ENCODE measurements at regions not wholly inside any gene's neighbourhood (a gene's known extent, or its start where the extent isn't known, plus 50 kb on each side); places are given as distances from the start of the nearest gene placed in this dataset.

DNA sequence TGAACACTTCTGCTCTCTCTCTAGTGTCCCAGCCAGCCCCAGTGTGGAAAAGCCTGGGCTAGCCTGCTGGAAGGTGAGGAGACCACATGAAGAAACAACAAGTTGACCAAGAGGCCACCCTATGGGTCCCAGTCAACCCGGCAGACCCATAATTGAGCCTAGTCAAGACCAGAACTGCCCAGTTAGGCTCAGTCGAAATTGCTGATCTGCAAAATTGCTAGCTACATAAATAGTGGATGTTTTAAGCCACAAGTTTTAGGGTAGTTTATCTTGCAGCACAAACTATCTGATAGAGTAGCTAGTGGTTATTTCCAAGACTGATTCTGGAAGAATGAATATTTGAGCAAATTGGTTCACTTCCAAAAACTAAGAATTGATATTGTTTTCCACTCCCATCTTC is 82.3 kb upstream of the CCDC112 start:
- H3K9me3 ChIP-seq, result no peaks in the 10 kb centered on the region
- ATAC-seq (ENCODE audit: insufficient number of reproducible peaks, low FRiP score, low read depth) (no peak), DNase-seq (ENCODE audit: low spot score) (no peak)
- no peaks in the 10 kb centered on the region for H3K27me3 ChIP-seq (replicated peaks; ENCODE audit: insufficient read depth)
- H3K27ac ChIP-seq, result no peak overlapping the region
- no peaks in the 10 kb centered on the region for H3K36me3 ChIP-seq
- H3K4me3 ChIP-seq, result no peak overlapping the region
- TF ChIP-seq, protein P1, sequence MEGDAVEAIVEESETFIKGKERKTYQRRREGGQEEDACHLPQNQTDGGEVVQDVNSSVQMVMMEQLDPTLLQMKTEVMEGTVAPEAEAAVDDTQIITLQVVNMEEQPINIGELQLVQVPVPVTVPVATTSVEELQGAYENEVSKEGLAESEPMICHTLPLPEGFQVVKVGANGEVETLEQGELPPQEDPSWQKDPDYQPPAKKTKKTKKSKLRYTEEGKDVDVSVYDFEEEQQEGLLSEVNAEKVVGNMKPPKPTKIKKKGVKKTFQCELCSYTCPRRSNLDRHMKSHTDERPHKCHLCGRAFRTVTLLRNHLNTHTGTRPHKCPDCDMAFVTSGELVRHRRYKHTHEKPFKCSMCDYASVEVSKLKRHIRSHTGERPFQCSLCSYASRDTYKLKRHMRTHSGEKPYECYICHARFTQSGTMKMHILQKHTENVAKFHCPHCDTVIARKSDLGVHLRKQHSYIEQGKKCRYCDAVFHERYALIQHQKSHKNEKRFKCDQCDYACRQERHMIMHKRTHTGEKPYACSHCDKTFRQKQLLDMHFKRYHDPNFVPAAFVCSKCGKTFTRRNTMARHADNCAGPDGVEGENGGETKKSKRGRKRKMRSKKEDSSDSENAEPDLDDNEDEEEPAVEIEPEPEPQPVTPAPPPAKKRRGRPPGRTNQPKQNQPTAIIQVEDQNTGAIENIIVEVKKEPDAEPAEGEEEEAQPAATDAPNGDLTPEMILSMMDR (IDR thresholded peaks at IDR 0.05), result no peak
- H3K4me1 ChIP-seq (ENCODE audit: control insufficient read depth in 1 of 2, low read depth in 2 of 2), result no peaks in the 10 kb centered on the region

DNA sequence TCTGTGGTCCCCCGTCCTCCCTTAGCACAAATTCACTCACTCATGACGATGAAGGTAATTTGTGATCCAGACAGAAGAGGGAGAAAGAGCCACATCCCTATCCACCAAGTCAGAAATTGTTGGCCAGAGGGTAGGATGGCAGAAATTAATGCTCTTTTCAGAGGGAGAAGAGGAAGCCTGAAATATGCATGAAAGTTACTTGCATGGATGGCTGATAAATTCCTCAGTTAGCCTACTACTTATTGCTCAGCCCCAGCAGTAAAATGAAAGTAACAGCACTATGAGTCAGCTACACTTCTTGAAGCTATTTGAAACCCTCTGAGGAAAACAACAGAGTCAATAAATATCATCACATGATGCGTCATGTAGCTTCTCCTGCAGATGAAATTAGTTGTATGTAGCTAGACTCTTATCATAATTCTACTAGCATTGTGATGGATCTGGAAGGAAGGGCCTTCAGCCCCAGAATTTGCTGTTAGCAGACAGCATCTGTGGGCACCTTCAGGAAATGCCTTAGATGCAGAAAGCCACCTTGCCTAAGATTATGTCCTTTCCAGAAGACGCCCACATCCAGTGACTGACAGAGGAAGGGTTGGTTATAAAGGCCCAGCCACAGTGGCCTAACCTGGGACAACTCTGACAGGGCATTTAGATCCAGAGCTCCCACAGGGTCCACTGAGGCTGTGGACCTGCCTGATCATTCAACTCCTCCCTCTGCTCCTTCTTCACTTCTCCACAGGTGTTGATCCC is 81.2 kb upstream of the CCDC112 start:
- H3K4me1 ChIP-seq (ENCODE audit: control insufficient read depth in 1 of 2, low read depth in 2 of 2), result no peaks in the 10 kb centered on the region
- no peak overlapping the region for H3K4me3 ChIP-seq
- TF ChIP-seq, protein P1 (IDR thresholded peaks at IDR 0.05), result no peak
- H3K9me3 ChIP-seq, result no peaks in the 10 kb centered on the region
- DNase-seq (ENCODE audit: low spot score) (no peak), ATAC-seq (ENCODE audit: insufficient number of reproducible peaks, low FRiP score, low read depth) (no peak)
- no peaks in the 10 kb centered on the region for H3K36me3 ChIP-seq
- H3K27me3 ChIP-seq (replicated peaks; ENCODE audit: insufficient read depth), result no peaks in the 10 kb centered on the region
- H3K27ac ChIP-seq, result no peak overlapping the region

DNA sequence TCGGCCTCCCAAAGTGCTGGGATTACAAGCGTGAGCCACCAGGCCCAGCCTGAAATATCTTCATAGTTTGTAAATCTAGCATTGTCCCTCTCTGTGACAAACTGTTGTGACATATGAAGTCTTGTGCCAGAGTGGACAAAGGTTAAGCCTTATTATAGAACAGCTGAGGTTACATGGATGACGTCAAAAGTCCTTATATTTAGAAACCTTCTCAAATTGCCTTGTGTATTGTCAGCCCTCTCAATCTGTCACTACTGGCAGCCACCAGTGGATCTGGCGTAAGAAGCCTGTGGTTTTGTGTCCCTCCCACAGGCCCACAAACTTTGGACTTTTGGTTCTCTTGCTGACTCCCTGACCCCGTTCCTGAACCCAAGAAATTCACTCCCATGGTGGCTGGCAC is 79.4 kb upstream of the CCDC112 start:
- H3K9me3 ChIP-seq, result no peaks in the 10 kb centered on the region
- H3K4me3 ChIP-seq, result no peak overlapping the region
- H3K36me3 ChIP-seq, result no peaks in the 10 kb centered on the region
- ATAC-seq (ENCODE audit: insufficient number of reproducible peaks, low FRiP score, low read depth), result no peak
- TF ChIP-seq, protein P1 (IDR thresholded peaks at IDR 0.05), result no peak
- no peaks in the 10 kb centered on the region for H3K4me1 ChIP-seq (ENCODE audit: control insufficient read depth in 1 of 2, low read depth in 2 of 2)
- H3K27me3 ChIP-seq (replicated peaks; ENCODE audit: insufficient read depth), result no peaks in the 10 kb centered on the region
- no peak for DNase-seq (ENCODE audit: low spot score)
- H3K27ac ChIP-seq, result no peak overlapping the region

DNA sequence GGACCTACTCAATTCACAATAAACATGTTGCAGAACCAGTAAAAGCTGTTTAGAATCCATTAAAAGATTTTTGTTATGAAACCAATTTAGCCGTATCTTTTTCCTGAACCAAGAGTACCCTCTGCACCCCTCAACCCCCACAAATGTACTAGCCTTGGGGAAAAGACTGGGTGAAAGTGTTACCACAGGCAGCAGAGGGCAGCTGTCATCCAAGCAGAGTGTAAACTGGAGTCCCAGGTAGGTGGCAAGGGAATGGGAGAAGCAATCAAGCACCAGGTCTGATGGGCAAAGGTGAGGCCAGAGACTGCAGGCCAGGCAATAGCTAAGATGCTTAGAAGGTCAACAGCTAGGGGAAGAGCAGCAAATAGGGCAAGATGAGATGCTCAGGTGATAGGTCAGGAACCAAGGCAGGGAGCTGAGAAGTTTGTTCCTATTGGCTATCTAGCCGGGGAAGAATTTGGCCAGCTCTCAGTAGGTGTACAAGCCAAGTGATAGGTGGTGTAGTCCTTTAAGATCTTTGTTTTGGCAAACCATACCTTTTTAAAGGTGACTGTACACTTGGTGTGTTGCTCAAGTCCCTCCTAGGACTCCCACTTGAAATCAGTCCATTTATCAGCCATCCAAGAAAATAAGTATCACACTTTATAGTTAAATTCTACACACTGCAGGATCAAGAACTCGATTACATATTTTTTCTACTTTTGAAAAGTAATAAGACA is 77.8 kb upstream of the CCDC112 start:
- H3K4me3 ChIP-seq, result no peak overlapping the region
- DNase-seq (ENCODE audit: low spot score), result no peak
- H3K4me1 ChIP-seq (ENCODE audit: control insufficient read depth in 1 of 2, low read depth in 2 of 2), result no peaks in the 10 kb centered on the region
- H3K36me3 ChIP-seq, result no peaks in the 10 kb centered on the region
- no peak for ATAC-seq (ENCODE audit: insufficient number of reproducible peaks, low FRiP score, low read depth)
- H3K9me3 ChIP-seq, result no peaks in the 10 kb centered on the region
- H3K27ac ChIP-seq, result no peak overlapping the region
- H3K27me3 ChIP-seq (replicated peaks; ENCODE audit: insufficient read depth), result no peaks in the 10 kb centered on the region
- TF ChIP-seq, protein P1 (IDR thresholded peaks at IDR 0.05), result no peak

DNA sequence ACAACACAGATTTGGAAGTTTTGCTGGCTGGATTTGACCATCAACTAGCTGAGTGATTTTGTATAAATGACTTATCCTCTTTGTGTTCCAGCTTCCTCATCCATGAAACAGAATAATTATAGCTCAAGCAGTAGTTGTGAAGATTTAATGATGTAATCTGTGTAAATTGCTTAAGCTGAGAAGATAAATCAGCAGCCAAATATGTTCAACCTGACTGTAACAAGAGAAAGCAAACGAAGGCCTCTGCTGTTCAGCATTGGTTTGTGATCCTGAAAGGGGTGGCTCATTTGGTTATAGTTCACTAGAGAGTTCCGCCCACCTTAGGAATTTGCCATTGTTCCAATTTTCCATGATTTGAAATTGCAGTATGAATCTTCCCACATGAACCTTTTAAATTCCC is 75.7 kb upstream of the CCDC112 start:
- ATAC-seq (ENCODE audit: insufficient number of reproducible peaks, low FRiP score, low read depth) (no peak), DNase-seq (ENCODE audit: low spot score) (no peak)
- TF ChIP-seq, protein P1 (IDR thresholded peaks at IDR 0.05), result no peak
- Histone ChIP-seq H3K36me3 (no peaks in the 10 kb centered on the region), H3K4me1 (ENCODE audit: control insufficient read depth in 1 of 2, low read depth in 2 of 2) (no peaks in the 10 kb centered on the region), H3K27ac (no peak overlapping the region), H3K9me3 (no peaks in the 10 kb centered on the region), H3K4me3 (no peak overlapping the region), H3K27me3 (replicated peaks; ENCODE audit: insufficient read depth) (no peaks in the 10 kb centered on the region)
